D721Med (cell line): ENCODE measurements at regions not wholly inside any gene's neighbourhood (a gene's known extent, or its start where the extent isn't known, plus 50 kb on each side); places are given as distances from the start of the nearest gene placed in this dataset.
A peak's percentile ranks its signal among the peaks of the same experiment; 100 is the strongest.

Experiments used
- DNase-seq: peaks from one replicate; pipeline ENCODE4 v3.0.0; 2011; ENCODE audit warnings: low spot score; ENCODE audit not compliant: insufficient read length
- FAIRE-seq: peaks from 2 replicates; lab custom pipeline; 2011; peaks lifted over from hg19 to GRCh38; lab: Jason Lieb, UNC
- TF ChIP-seq, protein P1 (sequence below): IDR thresholded peaks from 2 replicates; pipeline ENCODE4 v1.5.1; 2012; ENCODE audit warnings: mild to moderate bottlenecking, control low read depth; ENCODE audit not compliant: insufficient read depth; ENCODE audit errors: missing control alignments

DNA sequence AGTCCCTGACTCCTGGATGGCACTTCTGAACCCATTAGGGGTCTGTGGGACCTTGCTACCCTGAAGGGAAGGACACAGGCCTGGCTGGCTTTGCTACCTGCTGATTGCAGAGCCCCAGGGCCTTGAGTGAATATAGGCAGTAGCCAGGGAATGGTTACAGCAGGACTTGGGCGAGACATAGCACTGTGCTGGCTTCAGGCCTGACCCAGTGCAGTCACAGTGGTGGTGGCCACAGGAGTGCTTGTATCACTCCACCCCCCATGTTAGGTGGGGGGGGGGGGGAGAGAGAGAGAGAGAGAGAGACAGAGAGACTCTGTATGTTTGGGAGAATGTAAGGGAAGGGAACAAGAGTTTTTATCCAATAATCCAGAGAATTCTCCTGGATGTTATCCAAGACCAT, 439.3 kb upstream of the ZNF608 start:
- DNase-seq (no peak), FAIRE-seq (no peak)
- TF ChIP-seq, protein P1, sequence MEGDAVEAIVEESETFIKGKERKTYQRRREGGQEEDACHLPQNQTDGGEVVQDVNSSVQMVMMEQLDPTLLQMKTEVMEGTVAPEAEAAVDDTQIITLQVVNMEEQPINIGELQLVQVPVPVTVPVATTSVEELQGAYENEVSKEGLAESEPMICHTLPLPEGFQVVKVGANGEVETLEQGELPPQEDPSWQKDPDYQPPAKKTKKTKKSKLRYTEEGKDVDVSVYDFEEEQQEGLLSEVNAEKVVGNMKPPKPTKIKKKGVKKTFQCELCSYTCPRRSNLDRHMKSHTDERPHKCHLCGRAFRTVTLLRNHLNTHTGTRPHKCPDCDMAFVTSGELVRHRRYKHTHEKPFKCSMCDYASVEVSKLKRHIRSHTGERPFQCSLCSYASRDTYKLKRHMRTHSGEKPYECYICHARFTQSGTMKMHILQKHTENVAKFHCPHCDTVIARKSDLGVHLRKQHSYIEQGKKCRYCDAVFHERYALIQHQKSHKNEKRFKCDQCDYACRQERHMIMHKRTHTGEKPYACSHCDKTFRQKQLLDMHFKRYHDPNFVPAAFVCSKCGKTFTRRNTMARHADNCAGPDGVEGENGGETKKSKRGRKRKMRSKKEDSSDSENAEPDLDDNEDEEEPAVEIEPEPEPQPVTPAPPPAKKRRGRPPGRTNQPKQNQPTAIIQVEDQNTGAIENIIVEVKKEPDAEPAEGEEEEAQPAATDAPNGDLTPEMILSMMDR: no peak

DNA sequence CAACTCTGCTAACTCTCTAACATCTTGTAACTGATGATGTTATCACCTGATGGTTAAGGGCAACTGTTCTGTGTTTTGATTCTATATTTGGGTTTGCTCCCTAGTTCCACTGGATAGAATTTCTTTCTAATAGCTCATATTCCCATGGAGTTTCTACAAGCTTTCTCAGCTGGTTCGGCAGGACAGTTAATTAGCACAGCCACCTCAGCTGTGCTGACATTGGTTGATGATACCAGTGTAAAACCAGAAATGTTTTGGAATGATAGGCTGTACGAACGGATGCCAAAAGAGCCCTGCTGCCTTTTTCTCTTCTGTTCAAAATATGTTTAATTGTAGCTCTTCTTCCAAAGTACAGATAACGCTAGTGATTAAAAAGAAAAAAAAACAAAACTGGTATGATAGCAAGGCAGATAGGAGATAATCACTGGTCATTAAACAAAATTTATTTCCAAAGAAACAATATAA, 440.5 kb upstream of the ZNF608 start:
- no peak for FAIRE-seq
- no peak for DNase-seq
- TF ChIP-seq, protein P1: no peak

DNA sequence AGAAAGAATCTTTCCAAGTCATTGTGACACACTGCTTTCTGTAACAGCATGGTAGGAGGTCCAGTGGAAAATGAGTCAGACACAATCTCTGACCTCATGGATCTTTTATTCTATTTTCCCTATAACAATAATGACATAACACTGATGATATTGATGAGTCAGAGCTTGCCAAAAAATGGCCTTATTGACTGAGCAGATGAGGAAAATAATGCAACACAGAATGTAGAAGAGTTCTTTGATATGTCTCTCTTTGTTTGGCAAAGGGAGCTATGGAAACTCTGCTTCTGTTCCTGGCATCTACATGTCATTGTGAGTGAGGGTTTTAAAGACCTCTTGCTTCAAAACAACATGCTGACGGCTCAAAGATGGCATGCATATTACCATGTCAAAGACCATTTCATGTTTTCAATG, 443.1 kb upstream of the ZNF608 start:
- TF ChIP-seq, protein P1: no peak
- no peak for FAIRE-seq
- no peak for DNase-seq

DNA sequence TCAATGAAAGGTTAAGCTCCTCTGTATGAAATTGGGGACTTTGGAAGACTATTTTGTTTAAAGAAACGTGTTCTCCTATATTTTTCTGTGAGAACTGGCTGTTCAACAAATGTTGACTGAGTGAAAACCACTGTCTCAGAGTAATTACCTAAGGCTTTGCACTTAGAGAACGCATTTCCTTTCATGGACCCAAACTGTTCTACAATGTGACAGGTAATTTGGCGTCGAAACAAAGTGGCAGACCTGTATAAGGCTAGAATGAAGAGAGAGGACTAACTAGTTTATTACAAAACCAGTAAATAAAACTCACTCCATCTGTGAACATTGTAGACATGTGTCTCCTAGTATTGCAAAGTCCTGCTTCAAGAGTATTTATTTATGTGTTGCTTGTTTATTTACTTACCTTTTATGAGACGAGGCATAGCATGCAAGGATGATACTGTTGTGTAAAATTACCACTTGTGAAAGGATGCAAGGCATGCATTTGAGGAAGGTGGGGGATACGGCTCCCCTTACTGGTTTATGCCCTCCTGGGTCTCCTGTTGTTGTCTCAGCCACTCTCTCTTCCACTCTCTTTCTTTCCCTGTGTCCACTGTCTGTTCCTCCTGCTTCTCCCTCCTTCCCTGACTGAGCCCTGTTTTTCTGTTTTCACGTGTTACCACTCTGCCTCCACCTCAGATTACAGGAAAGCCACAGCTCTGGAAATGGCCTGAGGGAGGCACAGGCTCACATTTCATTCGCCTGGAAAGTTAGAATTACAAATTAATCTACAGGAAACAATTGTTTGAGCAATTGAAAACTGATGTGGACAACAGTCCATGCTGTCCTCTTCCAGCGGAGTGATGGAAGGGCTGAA, 444.0 kb upstream of the ZNF608 start:
- TF ChIP-seq, protein P1: no peak
- peak; percentile 55 for FAIRE-seq

DNA sequence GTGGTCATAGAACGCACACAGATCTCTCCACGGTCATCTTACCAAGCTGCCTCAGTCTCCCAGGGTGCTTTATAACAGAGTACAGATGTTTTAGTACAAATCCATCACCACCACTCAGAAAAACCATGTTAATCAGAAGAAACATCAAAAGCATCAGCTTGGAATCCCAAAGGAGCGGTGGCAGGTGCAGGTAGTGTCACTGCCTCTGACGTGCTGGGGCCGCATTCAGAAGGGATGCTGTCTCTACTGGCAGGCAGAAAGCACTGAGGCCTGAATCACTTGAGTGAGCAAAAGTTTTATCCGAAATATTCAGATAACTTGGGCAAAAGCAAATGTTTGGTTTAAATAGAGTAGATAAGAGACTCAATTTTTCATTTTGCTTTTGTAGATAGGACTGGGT, 448.4 kb upstream of the ZNF608 start:
- TF ChIP-seq, protein P1: no peak
- DNase-seq: no peak
- no peak for FAIRE-seq

More for the DNA sequence above, 444.0 kb upstream of the ZNF608 start:
- DNase-seq: no peak

DNA sequence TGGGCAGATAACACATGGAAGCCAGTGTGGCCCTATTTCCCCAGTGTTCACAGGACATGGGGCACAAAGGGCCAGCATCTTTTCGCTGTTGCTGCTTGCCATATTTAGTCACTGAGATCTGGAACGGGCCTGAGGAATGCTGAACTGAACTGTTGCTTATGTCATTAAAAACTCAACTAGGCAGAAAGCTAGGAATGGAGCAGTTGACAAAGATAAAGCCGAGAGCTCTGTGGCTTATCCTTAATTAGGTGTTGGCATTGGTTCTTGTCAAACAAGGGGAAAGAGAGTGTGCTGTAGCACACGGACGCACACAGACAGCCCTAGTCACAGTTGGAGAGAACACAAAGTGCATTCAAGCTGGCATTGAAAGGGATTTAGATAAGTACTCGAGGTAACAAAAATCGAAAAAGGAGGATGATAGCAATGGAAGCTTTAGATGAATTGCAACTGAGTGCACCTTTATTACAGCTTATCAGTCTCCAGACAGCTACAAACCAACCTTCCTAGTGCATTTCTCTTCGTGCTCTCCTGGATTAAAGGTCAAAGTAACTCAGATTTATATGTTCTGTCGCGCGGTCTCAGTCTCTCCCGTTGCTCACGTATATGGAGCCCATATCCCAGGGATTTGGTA, 450.2 kb upstream of the ZNF608 start:
- DNase-seq (no peak), FAIRE-seq (no peak)
- TF ChIP-seq, protein P1: no peak
